HCEC 1CT (cell line): ENCODE measurements at regions not wholly inside any gene's neighbourhood (a gene's known extent, or its start where the extent isn't known, plus 50 kb on each side); places are given as distances from the start of the nearest gene placed in this dataset.

ENCODE experiments used
- DNase-seq: peaks from one replicate; pipeline ENCODE4 v3.0.0-alpha.2; 2017

GRCh38 chr2:147792966-147793617 is 51.7 kb upstream of the ACVR2A start:
- peak; percentile 76 for DNase-seq

DNA sequence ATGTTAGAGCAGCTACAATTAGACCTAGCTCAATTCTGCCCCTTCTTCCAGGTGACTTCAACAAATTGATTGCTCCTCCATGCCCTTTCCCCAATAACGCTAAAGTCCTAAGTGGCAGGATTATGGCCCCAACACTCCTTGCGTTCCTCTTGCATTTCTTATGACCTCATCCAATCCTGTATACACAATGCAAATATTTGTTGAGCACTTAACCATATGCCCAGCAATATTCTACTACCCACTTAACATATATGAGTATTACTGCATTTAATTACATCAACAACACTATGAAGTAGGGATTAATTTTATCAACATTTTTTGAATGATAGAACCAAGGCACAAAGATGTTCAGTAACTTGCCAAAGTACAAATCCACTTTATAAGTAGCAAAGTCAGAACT is 54.2 kb upstream of the ACVR2A start:
- no peak for DNase-seq

- DNase-seq = peak; percentile 78
Observed at GRCh38 chr2:147789720-147790119, 55.1 kb upstream of the ACVR2A start.

DNA sequence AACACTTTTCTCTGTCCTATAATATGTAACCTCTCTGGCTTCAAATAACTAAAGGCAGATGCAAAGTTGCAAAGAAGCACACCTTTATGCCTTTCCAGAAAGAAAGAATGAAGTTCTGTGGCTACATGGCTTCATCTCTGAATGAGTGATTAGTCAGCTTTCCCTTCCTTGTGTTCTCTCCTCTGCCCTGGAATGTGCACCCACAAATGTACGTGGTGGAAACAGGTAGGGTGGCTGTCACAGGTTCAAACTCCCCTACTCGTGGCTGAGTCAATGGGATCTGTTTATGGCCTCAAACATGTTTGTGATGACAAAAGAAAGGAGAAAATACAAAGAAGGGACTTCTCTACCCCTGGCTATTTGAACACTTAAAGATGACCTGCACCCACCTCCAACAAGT is 55.5 kb upstream of the ACVR2A start:
- no peak for DNase-seq

- peak; percentile 71 for DNase-seq
Observed at GRCh38 chr2:147782141-147782930, 62.5 kb upstream of the ACVR2A start.

DNA sequence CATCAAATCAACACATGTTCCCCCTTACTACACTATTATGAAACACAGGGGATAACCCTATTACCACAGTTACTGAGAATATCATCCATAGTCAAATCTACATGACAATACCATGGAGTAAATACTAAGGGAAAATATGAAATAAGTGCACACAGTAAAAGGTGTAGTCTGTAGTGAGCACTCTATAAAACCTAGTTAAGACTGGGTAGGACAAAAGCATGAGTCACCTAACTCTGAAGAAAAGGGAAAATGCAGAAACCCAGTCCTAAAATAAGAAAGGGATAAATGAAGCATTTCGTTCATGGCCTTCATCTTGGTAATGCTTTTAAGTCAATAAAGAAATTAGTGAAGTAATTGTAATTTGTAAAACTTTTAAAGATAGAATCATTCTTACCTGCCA is 65.4 kb upstream of the ACVR2A start:
- no peak for DNase-seq

DNA sequence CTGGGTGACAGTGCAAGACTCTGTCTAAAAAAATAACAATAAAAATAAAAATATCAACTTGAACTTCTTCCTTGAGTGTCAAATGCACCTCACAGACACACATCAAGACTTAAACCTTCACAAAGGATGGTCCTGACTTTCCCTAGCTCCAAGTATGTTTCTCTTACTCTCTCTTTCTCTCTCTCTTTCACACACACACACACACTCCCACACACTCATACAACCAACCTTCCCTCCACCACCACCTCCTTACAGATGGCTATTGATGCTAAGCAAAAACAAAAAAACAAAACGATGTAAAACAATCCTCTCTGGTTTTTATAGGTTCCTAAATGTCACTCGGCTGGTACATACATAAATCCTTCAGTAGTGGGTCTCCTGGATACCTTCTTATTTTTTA is 67.4 kb upstream of the ACVR2A start:
- DNase-seq = no peak

DNA sequence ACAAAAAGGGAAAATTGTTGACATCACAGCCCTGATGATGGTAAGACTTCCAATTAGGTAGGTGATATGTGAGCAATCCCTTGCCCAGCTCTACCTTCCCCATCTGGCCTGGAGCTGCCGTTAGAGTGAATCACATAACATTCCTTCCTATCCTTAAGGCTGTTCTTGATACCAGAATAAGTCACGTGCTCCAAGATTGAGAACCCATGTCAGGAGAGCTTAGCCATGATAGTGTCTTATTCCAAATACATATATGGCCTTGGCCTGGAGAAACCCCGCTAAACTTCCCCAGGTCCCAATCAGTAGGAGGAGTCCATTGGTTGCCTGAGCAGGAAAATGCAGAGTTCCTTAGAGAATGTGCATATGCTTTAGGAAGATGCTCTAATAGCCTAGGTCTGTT is 70.0 kb upstream of the ACVR2A start:
- peak; percentile 35 for DNase-seq

- no peak for DNase-seq
Observed at GRCh38 chr2:147773479-147773878, 71.3 kb upstream of the ACVR2A start.

- no peak for DNase-seq
Observed at GRCh38 chr2:147772781-147773180, 72.0 kb upstream of the ACVR2A start.

DNA sequence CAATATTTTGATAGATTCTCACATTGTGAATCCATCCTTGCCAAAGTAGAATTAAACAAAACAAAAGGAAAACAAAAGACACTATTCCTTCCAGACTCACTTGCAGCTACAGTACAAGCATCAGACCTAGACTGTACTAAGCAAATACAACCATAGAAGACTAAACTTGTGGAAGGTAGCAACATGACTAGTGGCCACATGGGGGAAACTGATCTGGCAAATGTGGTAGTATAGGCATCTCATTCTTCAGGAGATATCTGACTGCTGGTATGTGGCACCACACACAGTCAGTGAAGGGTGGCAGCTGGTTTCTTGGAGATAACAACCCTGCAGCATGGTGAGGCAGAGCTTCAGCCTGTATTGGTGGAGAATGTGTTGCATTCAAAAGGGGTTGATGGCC is 81.0 kb upstream of the ACVR2A start:
- DNase-seq = no peak

DNA sequence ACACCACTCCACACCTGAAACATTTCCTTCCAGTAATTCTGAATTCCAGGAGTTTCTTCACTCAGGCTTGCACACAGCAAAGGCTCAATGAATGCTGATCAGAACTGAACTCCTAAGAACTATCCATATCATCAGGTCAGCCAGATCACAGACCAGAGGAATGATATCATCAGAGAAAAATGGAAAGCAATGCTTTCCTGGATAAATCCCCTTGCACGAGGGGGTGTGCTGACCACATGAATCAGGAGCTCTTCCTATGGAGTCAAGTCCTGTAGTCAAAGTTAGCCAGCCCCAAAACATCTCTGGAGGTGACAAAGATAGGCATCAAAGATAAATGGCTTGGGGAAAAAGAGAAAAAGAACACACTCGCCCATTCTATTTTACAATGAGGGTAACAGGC is 83.8 kb upstream of the ACVR2A start:
- DNase-seq = no peak

DNA sequence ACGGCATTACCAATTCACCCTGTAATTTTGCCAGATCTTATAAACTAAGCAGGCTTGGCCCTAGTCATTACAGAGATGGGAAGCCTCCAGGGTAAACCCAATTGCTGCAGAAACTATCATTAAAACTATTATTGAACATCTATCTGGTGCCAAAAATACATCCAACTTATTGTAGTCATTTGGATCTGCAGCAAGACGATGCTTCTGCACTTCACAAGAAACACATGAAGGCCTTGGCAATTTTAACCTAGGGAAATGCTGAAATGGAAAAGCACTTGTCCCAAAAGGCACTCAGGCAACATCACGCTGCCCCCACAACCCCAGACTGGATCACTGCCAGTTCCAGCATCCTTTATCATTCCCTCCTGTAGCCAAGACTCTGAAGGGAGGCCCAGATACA is 85.3 kb upstream of the ACVR2A start:
- DNase-seq = no peak

- no peak for DNase-seq
Observed at GRCh38 chr2:147758821-147759220, 86.0 kb upstream of the ACVR2A start.

DNA sequence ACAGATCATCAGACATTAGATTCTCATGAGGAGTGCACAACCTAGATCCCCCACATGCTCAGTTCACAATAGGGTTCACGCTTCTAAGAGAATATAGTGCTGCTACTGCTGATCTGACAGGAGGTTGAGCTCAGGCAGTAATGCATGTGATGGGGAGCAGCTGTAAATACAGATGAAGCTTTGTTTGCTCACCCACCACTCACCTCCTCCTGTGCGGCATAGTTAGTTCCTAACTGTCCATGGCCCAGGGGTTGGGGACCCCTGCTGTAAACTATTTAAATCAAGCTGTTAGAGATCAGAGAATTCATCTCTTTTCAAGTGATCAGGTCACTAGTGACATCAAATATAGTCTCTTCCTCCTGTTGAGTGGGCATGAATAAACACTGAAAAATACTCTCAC is 88.8 kb upstream of the ACVR2A start:
- DNase-seq = no peak

GRCh38 chr2:147740211-147740927 is 104.5 kb upstream of the ACVR2A start:
- no peak for DNase-seq

- DNase-seq = peak; percentile 36
Observed at GRCh38 chr2:147739508-147739907, 105.3 kb upstream of the ACVR2A start.

- DNase-seq = no peak
Observed at GRCh38 chr2:147718831-147719230, 126.0 kb upstream of the ACVR2A start.

DNA sequence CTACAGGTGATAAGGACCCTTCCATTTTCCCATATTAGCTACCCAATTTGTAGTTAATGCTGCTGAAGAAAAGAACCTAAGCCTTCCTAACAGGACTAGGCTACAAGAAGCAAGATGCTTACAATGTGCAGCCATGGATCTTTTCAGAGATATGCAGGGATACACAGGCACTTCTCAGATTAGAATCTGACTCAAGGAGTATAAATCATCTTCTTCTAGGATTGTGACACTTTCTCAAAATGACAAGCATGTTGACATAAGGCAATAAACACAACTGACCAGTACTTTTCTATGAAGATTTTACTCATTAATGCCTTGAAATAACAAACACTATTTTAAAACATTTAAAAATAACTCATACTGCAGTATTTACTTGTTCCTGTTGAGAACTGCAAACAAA is 127.9 kb upstream of the ACVR2A start:
- no peak for DNase-seq

DNA sequence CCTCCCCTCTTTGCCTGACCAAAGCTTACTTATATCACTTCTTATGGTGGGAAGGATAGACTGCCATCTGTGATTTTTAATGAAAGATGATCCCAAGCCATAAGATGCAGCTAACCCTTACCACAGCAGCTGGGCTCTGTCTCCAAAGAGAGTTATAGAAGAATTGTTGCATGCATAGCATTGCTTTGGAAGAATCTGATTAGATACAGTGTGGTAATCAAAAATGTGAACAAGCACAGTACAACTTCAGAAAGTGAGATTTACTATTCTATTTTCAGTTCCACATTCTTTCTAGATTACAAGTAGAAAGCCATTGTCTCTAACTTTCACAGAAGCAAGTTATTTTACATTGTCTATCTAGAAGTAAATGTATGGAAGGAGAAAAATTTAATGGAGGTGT is 129.0 kb upstream of the ACVR2A start:
- no peak for DNase-seq

DNA sequence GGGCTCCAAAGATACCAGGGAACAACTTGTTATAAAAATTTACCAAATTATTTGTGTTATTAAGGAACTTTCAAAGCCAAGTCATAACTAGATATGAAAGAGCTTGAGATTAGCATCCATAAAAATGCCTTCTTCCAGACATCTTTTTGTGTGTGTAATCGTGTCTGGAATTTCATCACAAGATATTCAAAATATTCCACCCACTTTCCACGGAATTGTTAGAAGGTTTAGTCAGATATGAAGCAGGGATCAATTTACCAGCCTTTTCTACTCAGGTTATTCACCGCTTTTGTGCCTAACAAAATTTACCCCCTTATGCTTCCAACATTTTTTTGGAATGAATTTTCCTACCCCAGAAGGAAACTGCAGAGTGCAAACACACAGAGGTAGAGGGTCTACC is 130.2 kb upstream of the ACVR2A start:
- no peak for DNase-seq

GRCh38 chr2:147713349-147713748 is 131.5 kb upstream of the ACVR2A start:
- no peak for DNase-seq

DNA sequence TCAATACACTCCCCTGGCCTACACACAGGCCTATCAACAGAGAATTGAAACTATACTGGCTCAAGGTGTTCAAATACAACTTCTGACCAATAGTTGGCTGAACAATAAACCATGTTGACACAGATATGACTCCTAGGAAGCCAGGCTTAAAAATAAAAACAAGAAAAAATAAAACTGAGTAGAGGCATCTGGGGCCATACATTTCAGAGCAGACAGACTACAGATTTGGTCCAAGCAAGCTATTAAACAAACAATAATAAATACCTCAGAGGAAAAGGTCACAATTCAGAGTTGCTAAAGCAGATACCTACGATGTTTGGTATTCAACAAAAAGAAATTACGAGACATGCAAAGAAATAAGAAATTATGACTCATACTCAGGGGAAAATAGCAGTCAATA is 132.8 kb upstream of the ACVR2A start:
- peak; percentile 3 for DNase-seq

- DNase-seq = no peak
Observed at GRCh38 chr2:147711031-147711430, 133.8 kb upstream of the ACVR2A start.
